Prostate gland (tissue), 2 donors: ENCODE measurements at regions not wholly inside any gene's neighbourhood (a gene's known extent, or its start where the extent isn't known, plus 50 kb on each side); places are given as distances from the start of the nearest gene placed in this dataset.

ENCODE experiments used
- CTCF ChIP-seq, 4 experiments: fragments of 200-600 bp in 2 of 4; fragments of 450-650 bp in 2 of 4; sonication (generic) in 2 of 4; IDR thresholded peaks; 1 replicate in 3 of 4; 2 replicates in 1 of 4; pipeline ENCODE4 v1.5.1; 2016 to 2019; ENCODE audit warnings: antibody characterized with exemption in 4 of 4, mild to moderate bottlenecking in 2 of 4, moderate library complexity in 2 of 4
- POLR2A ChIP-seq: fragments of 450-650 bp; IDR thresholded peaks from one replicate; pipeline ENCODE4 v1.6.1; 2016; ENCODE audit warnings: antibody characterized with exemption, mild to moderate bottlenecking

GRCh38 chr4:178240891-178241290 is 798.7 kb upstream of the AGA start:
- TF ChIP-seq CTCF (IDR thresholded peaks at IDR 0.05), result no peak
- no peak for TF ChIP-seq POLR2A
